ENCODE measurements at regions not wholly inside any gene's neighbourhood (a gene's known extent, or its start where the extent isn't known, plus 50 kb on each side); places are given as distances from the start of the nearest gene placed in this dataset.

DNA sequence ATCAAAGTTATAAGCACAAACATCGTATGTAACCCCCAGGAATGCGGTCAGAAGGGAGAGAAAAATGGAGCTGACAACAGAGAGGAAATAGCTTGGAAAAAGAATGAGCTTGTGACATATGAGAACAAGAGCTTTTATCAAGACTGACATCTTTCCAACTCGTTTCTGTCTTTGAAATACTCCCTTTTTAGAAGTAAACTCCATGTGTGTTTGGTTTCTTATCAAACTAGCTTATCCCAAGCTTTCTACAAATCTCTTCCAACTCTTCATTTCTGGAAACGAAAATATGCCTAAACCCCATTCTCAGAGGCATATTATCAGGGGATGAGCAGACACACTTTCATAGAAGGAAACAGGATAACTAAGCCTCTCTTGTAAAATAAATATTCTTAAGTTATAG, 235.4 kb downstream of the NAF1 start:
- no peak for ATAC-seq (replicated peaks in 1 of 2)
- Mint-ChIP-seq H3K27me3 (ENCODE audit: low read depth) (no peaks in the 10 kb centered on the region), H3K36me3 (ENCODE audit: insufficient read depth in 2 of 2) (no peaks in the 10 kb centered on the region), H3K4me3 (no peak overlapping the region), H3K4me1 (ENCODE audit: low read depth) (no peaks in the 10 kb centered on the region), H3K9me3 (no peaks in the 10 kb centered on the region), H3K27ac (no peak overlapping the region)
- DNase-seq = no peak

DNA sequence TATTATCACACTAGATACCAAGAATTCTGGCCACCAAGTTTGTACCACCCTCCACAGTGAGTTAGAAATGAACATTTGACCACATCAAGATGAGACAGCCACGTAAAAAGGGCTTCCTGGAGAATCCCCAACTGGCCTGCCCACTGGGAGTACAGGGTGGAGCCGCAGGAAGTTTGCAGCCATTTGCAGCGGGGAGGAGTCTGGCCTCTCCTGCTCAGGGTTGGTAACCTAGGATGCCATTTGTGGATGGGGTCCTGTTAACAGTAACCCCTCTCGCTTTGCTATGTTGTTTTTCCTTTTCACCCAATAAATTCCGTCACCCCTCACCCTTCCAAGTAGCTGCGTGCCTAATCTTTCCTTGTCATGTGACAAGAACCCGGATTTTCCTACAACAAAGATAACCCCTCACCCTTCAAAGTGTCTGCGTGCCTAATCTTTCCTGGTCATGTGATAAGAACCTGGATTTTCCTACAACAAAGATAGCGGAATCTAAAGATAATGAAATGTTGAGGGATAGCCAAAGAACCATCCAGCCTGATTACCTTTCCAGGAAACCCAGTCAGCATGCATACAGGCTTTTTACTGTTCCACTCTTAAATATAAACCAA, 245.4 kb downstream of the NAF1 start:
- H3K4me3 Mint-ChIP-seq = no peak overlapping the region
- no peak overlapping the region for H3K27ac Mint-ChIP-seq
- ATAC-seq (replicated peaks in 1 of 2) = no peak
- H3K36me3 Mint-ChIP-seq (ENCODE audit: insufficient read depth in 2 of 2) = no peaks in the 10 kb centered on the region
- no peaks in the 10 kb centered on the region for H3K4me1 Mint-ChIP-seq (ENCODE audit: low read depth)
- H3K27me3 Mint-ChIP-seq (ENCODE audit: low read depth) = no peaks in the 10 kb centered on the region
- peaks cover 0 to 2% of the 10 kb centered on the region in 2 donors for H3K9me3 Mint-ChIP-seq
- no peak for DNase-seq

DNA sequence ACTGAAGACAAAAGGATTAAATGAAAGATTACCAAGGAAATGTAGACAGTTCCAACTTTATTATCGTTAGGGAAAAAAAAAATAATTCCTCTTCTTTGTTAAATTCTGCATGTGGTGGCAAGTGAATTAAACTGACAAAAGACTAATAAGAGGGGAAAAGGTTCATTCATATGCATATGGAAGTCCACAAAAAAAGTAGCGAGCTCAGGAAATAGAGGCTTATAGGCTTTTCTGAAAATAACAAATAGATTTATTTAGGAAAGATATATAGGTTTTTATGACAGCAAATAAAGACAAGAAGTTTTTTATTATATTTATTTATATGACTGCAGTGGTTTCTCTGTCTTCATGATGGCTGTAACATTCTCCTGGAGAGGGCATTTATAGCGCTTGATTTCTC, 246.0 kb downstream of the NAF1 start:
- Mint-ChIP-seq H3K4me3 (no peak overlapping the region), H3K9me3 (peaks cover under 1 to 3% of the 10 kb centered on the region in 2 donors), H3K27me3 (ENCODE audit: low read depth) (no peaks in the 10 kb centered on the region), H3K27ac (no peak overlapping the region), H3K36me3 (ENCODE audit: insufficient read depth in 2 of 2) (peaks cover 0 to under 1% of the 10 kb centered on the region in 2 donors), H3K4me1 (ENCODE audit: low read depth) (no peaks in the 10 kb centered on the region)
- DNase-seq (no peak), ATAC-seq (replicated peaks in 1 of 2) (no peak)

DNA sequence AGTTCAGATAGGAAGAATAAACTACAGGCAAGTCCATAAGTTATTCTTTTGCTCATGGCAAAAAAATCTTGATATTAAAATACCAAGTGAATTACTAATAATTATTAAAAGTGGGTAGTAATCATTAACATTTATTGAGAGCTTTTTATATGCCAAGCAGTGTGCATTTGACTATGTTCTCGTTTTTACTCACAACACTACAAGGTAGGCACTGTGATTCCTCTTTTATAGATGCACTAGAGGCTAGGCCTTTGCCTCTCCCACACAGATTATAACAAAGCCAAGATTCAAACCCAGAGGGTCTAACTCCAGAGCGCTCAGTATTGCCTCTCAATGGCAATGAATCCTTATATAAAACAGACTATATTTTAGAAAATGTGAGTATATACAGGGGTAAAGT, 254.2 kb downstream of the NAF1 start:
- DNase-seq (no peak), ATAC-seq (replicated peaks in 1 of 2) (no peak)
- Mint-ChIP-seq H3K4me3 (no peak overlapping the region), H3K9me3 (peaks cover 2 to 5% of the 10 kb centered on the region in 2 donors), H3K27ac (no peak overlapping the region), H3K27me3 (ENCODE audit: low read depth) (no peaks in the 10 kb centered on the region), H3K4me1 (ENCODE audit: low read depth) (no peaks in the 10 kb centered on the region), H3K36me3 (ENCODE audit: insufficient read depth in 2 of 2) (peaks cover 0 to 2% of the 10 kb centered on the region in 2 donors)

DNA sequence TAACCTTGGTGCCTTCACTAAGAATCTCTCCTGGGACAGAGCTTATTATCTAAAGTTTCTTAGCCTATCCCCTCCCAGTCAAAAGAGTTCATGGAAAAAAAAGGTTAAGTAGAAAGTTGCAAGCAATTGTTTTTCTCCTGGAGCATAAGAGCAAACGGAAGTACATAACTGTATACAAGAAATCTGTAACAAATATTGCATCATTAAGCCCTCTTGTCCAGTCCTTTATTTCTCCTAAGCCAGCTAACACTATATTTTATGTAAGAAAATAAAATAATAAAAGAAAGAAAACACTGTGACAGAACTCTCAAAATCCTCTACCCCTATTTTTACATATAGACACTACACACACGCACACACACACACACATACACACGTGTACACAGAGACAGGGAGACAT, 255.3 kb downstream of the NAF1 start:
- Mint-ChIP-seq H3K27ac (no peak overlapping the region), H3K4me3 (no peak overlapping the region), H3K36me3 (ENCODE audit: insufficient read depth in 2 of 2) (peaks cover 0 to 2% of the 10 kb centered on the region in 2 donors), H3K27me3 (ENCODE audit: low read depth) (no peaks in the 10 kb centered on the region), H3K9me3 (peaks cover 5 to 6% of the 10 kb centered on the region in 2 donors), H3K4me1 (ENCODE audit: low read depth) (no peaks in the 10 kb centered on the region)
- ATAC-seq (replicated peaks in 1 of 2) = no peak
- DNase-seq = no peak

DNA sequence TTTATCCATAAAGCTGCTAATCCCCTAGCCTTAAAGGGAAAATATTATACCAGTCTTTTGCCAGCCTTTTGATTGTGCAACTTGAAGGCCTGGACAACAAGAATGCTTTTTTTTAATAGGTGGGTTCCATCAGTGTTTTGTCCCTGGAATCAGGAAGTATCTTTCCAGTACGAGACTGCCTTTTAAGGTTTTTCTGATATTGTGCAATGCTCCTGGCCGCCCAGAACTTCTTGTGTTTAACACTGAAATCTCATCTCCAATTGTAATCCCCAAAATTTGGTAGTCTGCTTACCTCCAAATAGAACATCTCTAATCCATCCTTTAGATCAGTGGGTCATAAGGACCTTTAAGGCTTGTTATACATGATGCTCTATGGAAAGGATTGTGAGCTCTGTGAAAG, 256.7 kb downstream of the NAF1 start:
- ATAC-seq (replicated peaks in 1 of 2) = no peak
- no peaks in the 10 kb centered on the region for H3K27me3 Mint-ChIP-seq (ENCODE audit: low read depth)
- H3K4me1 Mint-ChIP-seq (ENCODE audit: low read depth) = no peaks in the 10 kb centered on the region
- H3K4me3 Mint-ChIP-seq = no peak overlapping the region
- no peak for DNase-seq
- H3K36me3 Mint-ChIP-seq (ENCODE audit: insufficient read depth in 2 of 2) = no peaks in the 10 kb centered on the region
- H3K9me3 Mint-ChIP-seq = peaks cover 1 to 4% of the 10 kb centered on the region in 2 donors
- H3K27ac Mint-ChIP-seq = no peak overlapping the region

DNA sequence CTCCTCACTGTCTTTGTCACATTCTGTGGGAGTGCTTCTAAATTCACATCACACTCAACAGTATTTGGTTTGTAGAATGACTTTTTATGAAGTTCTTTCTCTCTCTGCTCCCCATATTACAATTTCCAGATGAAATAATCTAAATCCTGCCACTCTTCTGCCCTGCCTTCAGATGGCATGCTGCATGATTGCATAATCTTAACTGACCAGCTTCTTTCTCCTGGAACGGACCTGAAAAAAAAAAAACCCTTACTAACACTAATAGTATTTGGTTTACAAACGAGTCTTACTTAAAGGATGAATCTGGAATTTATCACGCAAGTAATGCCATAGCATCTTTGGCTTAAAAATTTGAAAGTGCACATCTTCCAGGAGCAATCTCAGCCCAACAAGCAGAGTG, 272.3 kb downstream of the NAF1 start:
- ATAC-seq (replicated peaks in 1 of 2) (no peak), DNase-seq (no peak)
- H3K27me3 Mint-ChIP-seq (ENCODE audit: low read depth) = no peaks in the 10 kb centered on the region
- no peak overlapping the region for H3K27ac Mint-ChIP-seq
- no peak overlapping the region for H3K4me3 Mint-ChIP-seq
- H3K9me3 Mint-ChIP-seq = peaks cover 0 to 3% of the 10 kb centered on the region in 2 donors
- H3K36me3 Mint-ChIP-seq (ENCODE audit: insufficient read depth in 2 of 2) = no peaks in the 10 kb centered on the region
- H3K4me1 Mint-ChIP-seq (ENCODE audit: low read depth) = peaks cover 9% of the 10 kb centered on the region

DNA sequence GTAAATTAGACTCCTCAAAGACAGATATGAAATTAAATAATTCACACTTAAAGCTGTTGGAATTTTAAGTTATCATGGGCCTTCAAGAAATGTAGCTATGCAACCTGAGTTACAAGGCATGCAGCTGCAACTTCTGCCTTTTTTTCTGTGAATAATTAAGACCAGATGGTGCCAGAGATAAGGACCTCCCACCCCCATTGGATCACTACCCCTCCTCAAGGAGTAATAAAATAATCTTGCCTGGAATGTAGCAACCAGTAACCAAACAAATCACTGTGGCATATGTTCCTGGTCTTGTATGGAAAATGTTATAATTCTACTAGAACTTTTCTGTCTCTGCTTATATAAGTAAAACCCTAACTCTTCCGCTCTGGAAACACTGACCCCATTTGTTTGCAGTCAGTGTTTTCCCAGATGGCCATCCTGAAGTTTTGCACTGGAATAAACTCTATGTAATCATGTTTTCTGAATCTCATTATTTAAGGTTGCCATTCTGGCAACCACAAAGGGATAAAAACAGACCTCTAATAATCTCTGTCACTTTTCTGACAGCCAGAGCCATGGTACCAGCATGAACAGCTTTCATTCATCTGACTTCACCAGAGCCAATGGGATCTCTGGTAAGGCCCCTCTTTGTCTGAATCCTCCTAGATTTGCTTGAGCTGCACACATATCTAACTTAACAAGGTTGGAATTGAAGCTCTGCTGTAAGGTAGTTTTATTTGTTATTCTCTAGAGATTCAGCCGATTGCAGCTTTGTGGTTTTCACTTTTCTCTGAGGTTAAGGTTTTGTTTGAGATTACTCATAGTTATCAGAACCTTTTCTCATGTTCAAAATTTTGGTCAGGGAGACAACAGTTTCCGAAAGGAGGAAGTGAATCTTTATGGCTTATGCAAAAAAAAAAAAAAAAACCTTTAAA, 274.6 kb downstream of the NAF1 start:
- Mint-ChIP-seq H3K27ac (no peak overlapping the region), H3K36me3 (ENCODE audit: insufficient read depth in 2 of 2) (no peaks in the 10 kb centered on the region), H3K4me1 (ENCODE audit: low read depth) (peaks cover 9% of the 10 kb centered on the region), H3K27me3 (ENCODE audit: low read depth) (no peaks in the 10 kb centered on the region), H3K4me3 (no peak overlapping the region), H3K9me3 (peaks cover 2 to 5% of the 10 kb centered on the region in 2 donors)
- ATAC-seq (replicated peaks in 1 of 2) = peak; percentile 41 to 64
- DNase-seq = no peak

DNA sequence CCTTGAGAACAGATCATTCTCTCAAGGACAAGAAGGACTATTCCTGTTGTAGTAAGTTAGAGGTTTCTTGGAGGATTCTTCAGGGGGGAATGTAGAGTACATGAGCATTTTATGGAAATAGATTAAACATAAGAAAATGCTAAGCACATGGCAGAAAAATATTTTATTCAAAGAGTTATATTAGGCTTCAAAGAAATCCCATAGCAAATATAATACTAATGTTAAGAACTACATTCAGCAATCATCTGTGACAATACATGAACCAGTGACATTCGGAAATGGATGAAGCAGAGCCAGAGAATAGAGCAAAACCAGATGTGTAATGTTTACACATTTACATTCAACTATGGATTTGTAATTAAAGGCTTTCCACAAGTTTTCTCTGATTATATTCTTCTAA, 288.6 kb downstream of the NAF1 start:
- H3K36me3 Mint-ChIP-seq (ENCODE audit: insufficient read depth in 2 of 2) = peaks cover 0 to 2% of the 10 kb centered on the region in 2 donors
- no peak for ATAC-seq (replicated peaks in 1 of 2)

DNA sequence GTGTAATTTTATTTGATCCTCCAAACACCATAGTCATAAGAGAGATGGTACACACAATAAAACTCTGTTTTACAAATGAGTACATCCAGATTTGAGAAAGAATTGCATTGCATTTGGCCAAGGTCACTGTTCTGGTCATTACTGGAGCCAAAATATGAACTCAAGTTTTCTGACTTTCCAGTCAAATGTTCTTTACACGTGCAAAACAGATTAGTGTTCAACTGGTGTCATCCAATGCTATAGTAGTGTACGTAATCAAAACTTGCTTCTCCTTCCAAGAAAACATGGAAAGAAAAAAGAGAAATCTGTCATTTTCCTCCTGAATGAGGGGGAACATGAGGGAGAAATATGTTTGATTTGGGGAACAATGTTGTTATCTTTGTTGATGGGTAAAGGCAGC, 291.9 kb downstream of the NAF1 start:
- ATAC-seq (replicated peaks in 1 of 2) = no peak
- no peak for DNase-seq
- no peak overlapping the region for H3K4me3 Mint-ChIP-seq
- no peak overlapping the region for H3K27ac Mint-ChIP-seq
- H3K36me3 Mint-ChIP-seq (ENCODE audit: insufficient read depth in 2 of 2) = peaks cover 0 to 2% of the 10 kb centered on the region in 2 donors
- H3K9me3 Mint-ChIP-seq = peaks cover 0 to 2% of the 10 kb centered on the region in 2 donors
- H3K27me3 Mint-ChIP-seq (ENCODE audit: low read depth) = no peaks in the 10 kb centered on the region
- no peaks in the 10 kb centered on the region for H3K4me1 Mint-ChIP-seq (ENCODE audit: low read depth)

More for the DNA sequence above, 288.6 kb downstream of the NAF1 start:
- DNase-seq = no peak
- Mint-ChIP-seq H3K4me1 (ENCODE audit: low read depth) (no peaks in the 10 kb centered on the region), H3K27ac (no peak overlapping the region), H3K4me3 (no peak overlapping the region), H3K9me3 (peaks cover 0 to 2% of the 10 kb centered on the region in 2 donors), H3K27me3 (ENCODE audit: low read depth) (no peaks in the 10 kb centered on the region)

DNA sequence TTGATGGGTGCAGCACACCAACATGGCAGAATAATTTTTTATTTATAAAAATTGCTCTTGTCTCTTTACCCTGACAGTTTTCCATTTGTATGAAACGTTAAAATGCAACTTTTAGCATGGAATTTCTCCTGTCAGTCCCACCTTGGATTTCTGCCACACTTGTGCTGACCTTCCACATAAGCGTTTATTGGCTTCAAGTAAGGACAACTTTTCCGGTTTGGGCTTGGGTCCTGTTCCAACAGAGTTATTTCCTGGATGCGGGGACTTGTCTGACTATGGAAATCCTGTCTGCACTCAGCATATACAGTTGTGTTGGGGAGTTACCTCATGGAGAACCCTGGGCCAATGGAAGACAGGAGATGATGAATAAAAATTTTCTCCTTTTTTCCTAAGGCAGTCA, 294.7 kb downstream of the NAF1 start:
- peaks cover 0 to 2% of the 10 kb centered on the region in 2 donors for H3K36me3 Mint-ChIP-seq (ENCODE audit: insufficient read depth in 2 of 2)

DNA sequence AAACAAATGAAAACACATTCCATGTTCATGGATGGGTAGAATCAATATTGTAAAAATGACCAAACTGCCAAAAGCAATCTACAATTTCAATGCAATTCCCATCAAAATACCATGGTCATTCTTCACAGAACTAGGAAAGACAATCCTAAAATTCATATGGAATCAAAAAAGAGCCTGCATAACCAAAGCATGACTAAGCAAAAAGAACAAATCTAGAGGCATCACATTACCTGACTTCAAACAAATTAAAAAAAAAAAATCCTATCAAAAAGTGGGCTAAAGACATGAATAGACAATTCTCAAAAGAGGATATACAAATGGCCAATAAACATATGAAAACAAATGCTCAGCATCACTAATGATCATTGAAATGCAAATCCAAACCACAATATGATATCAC, 297.5 kb downstream of the NAF1 start:
- Mint-ChIP-seq H3K4me3 (no peak overlapping the region), H3K9me3 (peaks cover 7 to 11% of the 10 kb centered on the region in 2 donors)

More for the DNA sequence above, 294.7 kb downstream of the NAF1 start:
- Mint-ChIP-seq H3K4me3 (no peak overlapping the region), H3K9me3 (peaks cover 4 to 7% of the 10 kb centered on the region in 2 donors), H3K27me3 (ENCODE audit: low read depth) (no peaks in the 10 kb centered on the region), H3K4me1 (ENCODE audit: low read depth) (no peaks in the 10 kb centered on the region), H3K27ac (no peak overlapping the region)
- ATAC-seq (replicated peaks in 1 of 2) = no peak
- DNase-seq = no peak

DNA sequence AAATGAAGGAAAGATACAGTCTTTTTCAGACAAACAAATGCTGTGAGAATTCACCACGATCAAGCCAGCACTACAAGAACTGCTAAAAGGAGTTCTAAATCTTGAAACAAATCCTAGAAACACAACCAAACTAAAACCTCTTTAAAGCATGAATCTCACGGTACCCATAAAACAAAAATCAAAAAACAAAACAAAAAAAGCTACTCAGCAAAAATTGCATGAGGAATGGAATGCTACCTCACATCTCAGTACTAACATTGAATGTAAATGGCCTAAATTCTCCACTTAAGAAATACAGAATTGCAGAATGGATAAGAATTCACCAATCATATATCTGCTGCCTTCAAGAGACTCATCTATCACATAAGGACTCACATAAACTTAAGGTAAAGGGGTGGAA, 300.1 kb downstream of the NAF1 start:
- Mint-ChIP-seq H3K27ac (no peak overlapping the region), H3K4me3 (no peak overlapping the region), H3K36me3 (ENCODE audit: insufficient read depth in 2 of 2) (peaks cover 0 to 1% of the 10 kb centered on the region in 2 donors)

More for the DNA sequence above, 297.5 kb downstream of the NAF1 start:
- DNase-seq (no peak), ATAC-seq (replicated peaks in 1 of 2) (no peak)
- H3K27ac Mint-ChIP-seq = no peak overlapping the region
- no peaks in the 10 kb centered on the region for H3K4me1 Mint-ChIP-seq (ENCODE audit: low read depth)
- peaks cover 0 to 2% of the 10 kb centered on the region in 2 donors for H3K36me3 Mint-ChIP-seq (ENCODE audit: insufficient read depth in 2 of 2)
- no peaks in the 10 kb centered on the region for H3K27me3 Mint-ChIP-seq (ENCODE audit: low read depth)

More for the DNA sequence above, 300.1 kb downstream of the NAF1 start:
- Mint-ChIP-seq H3K9me3 (peaks cover 7 to 10% of the 10 kb centered on the region in 2 donors), H3K4me1 (ENCODE audit: low read depth) (no peaks in the 10 kb centered on the region), H3K27me3 (ENCODE audit: low read depth) (no peaks in the 10 kb centered on the region)
- DNase-seq (no peak), ATAC-seq (replicated peaks in 1 of 2) (no peak)
